Cardiac fibroblast (primary cell): ENCODE measurements at regions not wholly inside any gene's neighbourhood (a gene's known extent, or its start where the extent isn't known, plus 50 kb on each side); places are given as distances from the start of the nearest gene placed in this dataset.

Source experiments
- DNase-seq, 2 donors: peaks; one replicate each; pipeline versions ENCODE4 v3.0.0 to v3.0.0-alpha.2; 2010; ENCODE audit warnings: low read depth in 2 of 2
- H3K4me3 ChIP-seq, 2 donors: replicated peaks in 1 of 2; 1 replicate in 1 of 2; 2 replicates in 1 of 2; pipeline ENCODE4 v1.5.1; 2011; ENCODE audit warnings: low read depth in 2 of 2, low read length in 2 of 2, mild to moderate bottlenecking in 2 of 2, moderate library complexity in 1 of 2
- TF ChIP-seq, protein P1 (sequence below): IDR thresholded peaks from one replicate; pipeline ENCODE4 v1.5.1; 2011; ENCODE audit warnings: low read depth, mild to moderate bottlenecking, low read length, inconsistent platforms

DNA sequence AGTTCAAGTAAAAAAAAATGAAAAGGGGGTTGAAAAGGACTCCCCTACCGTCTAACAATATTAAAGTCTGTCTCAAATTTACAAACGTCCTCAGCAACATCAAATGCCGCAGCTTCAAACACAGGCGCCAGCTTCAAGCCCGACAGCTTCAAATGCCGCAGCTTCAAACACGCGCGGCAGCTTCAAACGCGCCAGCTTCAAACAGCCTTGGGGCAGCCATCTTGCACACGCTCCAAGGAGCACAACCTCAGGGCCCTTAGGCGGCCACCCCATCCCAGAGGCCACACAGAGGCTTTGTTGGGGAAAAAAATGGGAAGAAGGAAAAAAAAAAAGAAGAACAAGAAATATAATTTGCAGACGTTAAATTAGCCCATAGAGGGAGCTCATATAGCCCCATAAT lies 244.4 kb upstream of the VRK2 start:
- no peak overlapping the region for H3K4me3 ChIP-seq
- TF ChIP-seq, protein P1, sequence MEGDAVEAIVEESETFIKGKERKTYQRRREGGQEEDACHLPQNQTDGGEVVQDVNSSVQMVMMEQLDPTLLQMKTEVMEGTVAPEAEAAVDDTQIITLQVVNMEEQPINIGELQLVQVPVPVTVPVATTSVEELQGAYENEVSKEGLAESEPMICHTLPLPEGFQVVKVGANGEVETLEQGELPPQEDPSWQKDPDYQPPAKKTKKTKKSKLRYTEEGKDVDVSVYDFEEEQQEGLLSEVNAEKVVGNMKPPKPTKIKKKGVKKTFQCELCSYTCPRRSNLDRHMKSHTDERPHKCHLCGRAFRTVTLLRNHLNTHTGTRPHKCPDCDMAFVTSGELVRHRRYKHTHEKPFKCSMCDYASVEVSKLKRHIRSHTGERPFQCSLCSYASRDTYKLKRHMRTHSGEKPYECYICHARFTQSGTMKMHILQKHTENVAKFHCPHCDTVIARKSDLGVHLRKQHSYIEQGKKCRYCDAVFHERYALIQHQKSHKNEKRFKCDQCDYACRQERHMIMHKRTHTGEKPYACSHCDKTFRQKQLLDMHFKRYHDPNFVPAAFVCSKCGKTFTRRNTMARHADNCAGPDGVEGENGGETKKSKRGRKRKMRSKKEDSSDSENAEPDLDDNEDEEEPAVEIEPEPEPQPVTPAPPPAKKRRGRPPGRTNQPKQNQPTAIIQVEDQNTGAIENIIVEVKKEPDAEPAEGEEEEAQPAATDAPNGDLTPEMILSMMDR = no peak
- no peak for DNase-seq

DNA sequence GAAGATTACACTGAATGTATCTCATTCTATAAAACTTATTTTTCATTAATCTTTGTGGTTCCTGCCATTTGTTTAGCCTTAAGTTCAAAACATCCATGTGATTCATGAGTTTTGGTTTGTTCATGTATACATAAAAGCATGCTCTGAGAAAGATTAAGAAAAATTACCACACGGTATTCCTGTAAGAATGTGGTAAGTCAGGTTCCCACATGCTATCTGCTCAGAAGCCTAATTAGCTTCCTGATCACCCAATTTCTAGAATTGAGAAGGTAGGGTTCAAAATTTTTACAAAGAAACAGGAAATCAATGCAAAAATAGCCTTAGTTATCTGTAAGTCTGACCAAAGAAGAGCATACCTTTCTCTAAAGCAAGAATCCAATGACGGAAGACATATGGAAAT lies 241.6 kb upstream of the VRK2 start:
- TF ChIP-seq, protein P1 = no peak
- DNase-seq = no peak
- no peak overlapping the region for H3K4me3 ChIP-seq

DNA sequence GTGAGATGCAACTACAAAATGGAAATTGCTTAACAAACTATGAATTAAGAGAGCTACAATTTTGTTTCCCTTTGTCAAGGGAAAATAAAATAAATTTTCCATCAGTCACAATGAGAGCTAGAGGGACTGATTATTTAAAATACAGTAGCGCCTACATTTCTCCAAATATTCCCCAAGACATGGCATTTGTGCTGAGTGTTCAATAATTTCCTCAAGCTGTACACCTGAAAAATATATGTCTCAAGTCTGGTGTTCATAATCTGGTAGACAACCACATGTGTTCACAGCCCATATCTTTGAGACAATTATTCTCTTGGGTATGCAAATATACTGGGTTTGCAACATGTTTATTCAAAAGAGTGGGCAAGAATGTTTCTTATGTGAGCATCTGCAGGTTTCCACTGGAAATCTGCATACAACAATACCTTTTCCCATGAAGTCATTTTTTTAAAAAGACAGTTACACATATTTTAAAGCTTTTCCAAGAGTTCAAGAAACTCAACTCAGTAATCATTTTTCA lies 240.1 kb upstream of the VRK2 start:
- no peak for DNase-seq
- H3K4me3 ChIP-seq = no peak overlapping the region
- TF ChIP-seq, protein P1 = no peak

DNA sequence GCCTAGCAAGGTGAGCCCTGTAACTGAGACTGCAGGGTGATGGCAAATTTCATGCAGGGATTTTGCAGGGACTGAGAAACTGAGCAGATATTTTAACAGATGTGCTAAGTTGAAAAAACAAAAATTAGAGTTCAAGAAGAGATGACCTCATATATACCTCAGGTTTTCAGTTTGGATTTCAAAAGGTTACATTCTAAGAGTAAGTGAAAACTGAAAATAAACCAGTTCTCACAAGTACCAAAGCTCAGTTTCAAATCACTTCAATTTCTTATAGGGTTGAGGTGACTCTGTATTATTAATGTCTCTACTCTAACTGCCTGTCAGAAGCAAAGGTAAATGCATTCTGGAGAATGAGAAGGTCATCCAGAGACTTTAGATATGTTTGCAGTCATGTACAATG lies 237.4 kb upstream of the VRK2 start:
- DNase-seq = no peak
- TF ChIP-seq, protein P1 = no peak
- H3K4me3 ChIP-seq = no peak overlapping the region

DNA sequence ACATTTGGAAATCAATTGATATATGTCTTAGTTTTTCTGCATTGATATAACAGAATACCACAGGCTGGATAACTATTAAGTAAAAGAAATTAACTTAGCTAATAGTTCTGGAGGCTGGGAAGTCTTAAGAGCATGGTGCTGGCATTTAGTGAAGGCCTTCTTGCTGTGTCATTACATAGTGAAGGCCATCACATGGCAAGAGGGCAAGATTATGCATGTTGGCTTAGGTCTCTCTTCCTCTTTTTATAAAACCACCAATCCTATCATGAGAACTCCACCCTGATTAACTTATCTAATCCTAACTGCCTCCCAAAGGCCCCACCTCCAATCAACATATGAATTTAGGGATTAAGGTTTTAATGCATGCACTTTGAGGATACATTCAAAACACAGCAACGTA lies 225.5 kb upstream of the VRK2 start:
- TF ChIP-seq, protein P1 = no peak
- no peak for DNase-seq
- no peak overlapping the region for H3K4me3 ChIP-seq

DNA sequence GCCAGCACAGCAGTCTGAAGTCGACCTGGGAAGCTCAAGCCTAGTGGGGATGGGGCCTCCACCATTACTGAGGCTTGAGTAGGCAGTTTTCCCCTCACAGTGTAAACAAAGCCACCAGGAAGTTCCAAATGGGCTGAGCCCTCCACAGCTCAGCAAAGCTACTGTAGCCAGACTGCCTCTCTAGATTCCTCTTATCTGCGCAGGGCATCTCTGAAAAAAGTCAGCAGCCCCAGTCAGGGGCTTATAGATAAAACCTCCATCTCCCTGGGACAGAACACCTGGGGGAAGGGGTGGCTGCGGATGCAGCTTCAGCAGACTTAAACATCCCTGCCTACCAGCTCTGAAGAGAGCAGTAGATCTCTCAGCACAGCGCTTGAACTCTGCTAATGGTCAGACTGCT lies 218.4 kb upstream of the VRK2 start:
- TF ChIP-seq, protein P1 = no peak
- no peak for DNase-seq
- no peak overlapping the region for H3K4me3 ChIP-seq

DNA sequence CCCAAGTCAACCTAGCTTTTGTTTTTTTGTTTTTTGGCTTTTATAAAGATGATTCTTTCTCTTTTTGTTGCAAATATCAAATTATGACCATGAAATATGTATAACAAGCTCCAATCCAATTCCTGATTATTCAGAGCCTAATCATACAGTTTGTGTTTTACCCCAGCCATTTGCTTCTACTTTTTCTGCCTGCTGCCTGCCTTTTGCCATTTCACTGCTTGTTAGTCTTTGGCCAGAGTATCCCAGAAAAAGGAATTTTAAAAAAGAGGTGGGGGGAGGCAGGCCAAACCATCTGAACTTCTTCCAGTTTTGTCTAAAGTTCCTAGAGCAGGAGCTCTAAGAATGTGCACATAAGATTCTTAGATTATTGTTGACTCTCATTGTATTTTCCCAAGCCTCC lies 211.9 kb upstream of the VRK2 start:
- H3K4me3 ChIP-seq = no peak overlapping the region
- DNase-seq = no peak
- TF ChIP-seq, protein P1 = no peak
